CD4-positive, alpha-beta T cell treated with Interleukin-4 for 4 hours (primary cell): ENCODE measurements at regions not wholly inside any gene's neighbourhood (a gene's known extent, or its start where the extent isn't known, plus 50 kb on each side); places are given as distances from the start of the nearest gene placed in this dataset.

Source experiments
- DNase-seq: peaks from one replicate; pipeline ENCODE4 v3.0.0-alpha.2; 2020

DNA sequence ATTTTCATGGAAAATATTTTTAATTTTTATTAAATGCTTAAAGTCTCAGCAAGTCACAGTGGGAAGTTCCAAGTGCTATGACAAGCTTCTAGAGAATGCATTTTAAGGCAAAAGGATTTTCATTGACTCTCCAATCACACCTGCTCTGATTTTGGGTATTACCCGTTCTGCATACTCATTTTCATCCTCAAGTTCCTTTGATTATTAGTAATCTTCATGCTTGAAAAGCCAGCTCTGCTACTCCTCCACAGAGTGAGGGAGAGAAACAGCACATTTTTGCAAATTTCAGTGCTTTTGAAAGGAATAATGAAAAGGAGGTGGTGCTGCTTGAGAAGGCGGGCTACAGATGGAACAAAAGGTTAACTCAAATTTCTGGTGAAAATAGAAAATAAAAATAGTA, 450.7 kb downstream of the NSUN3 start:
- no peak for DNase-seq

DNA sequence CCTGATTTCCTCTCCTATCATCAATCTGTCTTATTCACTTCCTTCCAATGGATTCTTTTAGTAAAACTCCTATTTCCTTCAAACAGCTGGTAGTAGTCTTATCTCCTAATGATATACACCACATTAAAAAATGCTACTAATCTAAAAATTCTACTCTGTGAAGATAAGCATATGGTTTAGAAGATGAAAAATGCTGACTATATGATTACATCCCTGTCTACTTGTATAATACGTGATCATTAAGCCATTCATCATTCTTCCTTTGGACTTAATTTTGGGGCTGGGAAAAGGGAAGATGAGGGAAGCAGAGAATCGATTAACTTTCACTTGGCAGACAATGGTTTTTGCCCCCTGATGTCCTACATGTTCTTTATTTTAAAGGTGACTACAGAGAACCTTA, 453.1 kb downstream of the NSUN3 start:
- DNase-seq = no peak

DNA sequence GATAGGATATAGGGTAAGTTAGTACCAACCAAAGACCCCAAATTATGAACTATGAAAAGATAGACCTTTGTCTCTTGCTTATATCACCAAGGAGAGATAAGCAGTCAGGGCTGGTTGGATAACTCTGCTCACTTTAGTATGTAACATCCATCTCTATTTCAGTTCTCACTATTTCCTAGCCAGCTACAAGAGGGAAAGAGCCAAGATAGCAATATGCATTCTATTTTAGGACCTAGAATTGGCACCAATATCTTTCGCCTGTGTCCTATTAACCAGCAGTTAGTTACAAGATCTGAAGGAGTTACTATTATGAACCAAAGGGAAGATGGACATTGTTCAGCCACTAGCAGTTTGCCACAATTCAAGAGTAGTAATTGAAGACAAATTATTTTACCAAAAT, 457.5 kb downstream of the NSUN3 start:
- no peak for DNase-seq

DNA sequence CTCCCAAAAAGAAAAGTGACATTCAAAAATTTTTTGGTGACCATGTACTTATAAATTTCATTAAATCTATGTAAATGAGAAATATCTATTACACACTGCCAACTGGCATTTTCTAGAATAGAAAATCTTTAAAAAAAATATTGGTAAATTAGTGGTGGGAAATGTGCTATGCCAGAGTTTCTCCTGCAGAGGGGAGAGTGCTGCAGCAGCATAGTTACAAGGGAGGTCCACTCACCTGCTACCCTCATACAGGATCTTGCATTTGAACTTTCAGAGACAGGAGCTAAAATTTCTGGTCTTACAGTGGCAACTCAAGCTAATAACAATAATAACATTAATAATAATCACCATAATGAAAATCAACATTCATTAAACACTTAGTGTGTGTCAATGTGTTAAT, 459.6 kb downstream of the NSUN3 start:
- no peak for DNase-seq

DNA sequence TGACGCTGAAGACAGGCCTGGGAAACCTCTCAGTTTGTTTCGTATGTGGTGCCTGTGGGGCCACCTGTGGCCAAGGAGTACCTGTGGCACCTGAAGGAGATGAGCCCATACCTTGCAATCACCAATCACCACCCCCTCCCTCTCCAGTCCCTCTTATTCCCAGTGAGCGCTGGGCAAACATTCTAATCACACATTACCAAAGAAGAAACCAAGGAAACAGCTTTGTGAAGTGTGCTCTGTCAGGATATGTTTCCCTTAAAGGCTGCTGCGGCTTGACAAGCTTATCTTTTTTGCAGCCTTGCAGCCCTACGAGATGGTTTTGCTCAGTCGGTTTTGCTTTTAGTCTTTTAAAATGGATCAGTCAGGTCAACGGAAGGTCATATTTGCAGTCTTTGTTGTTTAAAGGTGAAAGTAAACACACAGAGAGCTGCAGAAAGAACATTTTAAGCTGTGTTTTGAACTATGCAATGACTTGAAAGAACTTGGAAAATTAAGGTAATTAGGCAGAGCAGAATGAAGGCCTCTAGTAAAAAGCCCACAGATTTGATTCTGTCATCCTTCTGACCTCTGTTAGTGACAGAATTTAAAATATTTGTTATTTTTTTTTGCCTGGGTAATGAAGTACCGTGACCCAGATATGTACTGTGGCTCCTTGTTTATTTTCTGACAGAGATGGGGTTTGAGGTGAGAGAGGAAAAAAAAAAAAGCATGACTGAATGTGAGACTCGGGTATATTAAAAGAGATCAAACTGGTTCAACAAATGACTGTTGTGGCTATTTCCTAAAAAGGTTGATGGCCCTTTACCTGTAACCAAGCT, 461.4 kb downstream of the NSUN3 start:
- DNase-seq = no peak

DNA sequence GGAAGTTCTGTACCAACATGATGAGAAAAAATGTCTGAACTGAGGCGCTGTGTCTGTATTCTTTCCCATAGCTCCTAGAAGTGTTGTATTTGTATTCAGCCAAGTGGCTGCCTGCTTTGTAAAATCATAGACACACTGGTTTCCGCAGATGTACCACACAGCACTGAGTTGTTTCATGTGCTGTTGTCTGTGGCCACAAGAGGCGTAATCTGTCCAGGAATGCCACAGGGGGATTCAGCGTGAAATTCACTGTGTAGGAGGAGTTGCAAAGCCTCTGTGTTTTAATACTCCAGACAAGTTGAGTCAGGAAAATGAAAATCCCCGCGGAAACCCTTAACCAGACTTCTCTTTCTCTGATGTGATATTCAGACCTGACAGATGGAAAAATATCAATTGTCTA, 462.2 kb downstream of the NSUN3 start:
- DNase-seq = no peak

DNA sequence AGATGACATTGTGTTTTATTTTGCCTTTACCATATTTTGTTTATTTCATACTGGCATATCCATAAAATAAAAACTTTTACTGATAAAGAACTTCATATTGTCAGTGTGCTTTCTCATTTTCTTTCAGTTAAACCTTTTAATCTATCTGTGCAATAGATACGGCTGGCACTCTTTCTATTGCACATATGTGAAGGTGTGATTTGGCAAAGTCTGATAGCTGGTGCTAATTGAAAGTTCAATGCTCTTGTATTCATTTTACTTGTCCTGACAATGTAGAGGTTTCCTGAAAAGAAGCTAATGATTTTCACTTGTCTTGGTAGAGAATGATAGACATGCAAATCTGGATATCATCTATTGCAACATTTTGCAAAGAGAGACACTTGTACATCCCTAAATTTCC, 467.0 kb downstream of the NSUN3 start:
- DNase-seq = no peak

DNA sequence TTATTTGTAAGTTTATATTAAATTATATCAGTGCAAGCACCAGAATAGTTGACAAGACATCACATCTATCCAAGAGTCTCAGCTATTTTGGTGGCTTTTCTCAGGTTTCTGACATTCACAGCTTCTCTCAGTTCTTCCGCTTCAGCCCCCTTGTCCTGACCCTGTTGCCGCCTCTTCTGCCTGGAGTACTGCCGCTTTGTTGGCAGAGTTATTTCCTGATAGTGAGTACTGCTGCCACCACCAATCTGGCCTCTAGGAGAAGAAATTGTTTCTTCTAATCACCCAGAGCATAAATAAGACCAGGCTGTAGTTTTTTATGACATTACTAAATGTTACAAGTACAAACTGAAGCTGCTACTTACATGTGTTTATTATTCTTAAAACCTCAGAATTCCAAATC, 470.1 kb downstream of the NSUN3 start:
- DNase-seq = no peak

DNA sequence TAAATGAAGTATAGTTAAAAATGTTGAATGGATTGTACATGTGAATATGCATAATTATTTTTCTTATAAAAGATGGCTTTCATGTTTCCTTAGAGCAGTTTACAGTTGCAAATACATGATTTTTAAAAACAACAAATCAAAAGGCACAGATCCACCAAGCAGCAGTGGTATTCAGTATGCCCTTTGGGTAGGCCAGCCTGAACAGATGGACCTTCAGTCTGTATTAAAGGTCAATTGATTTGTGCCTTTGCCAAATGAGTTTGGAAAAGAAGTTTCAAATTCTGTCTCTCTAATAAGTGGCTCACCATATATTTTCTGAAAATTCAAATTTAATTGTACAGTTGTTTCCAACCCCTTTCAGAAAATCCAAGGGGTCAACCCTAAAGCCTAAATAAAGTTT, 477.1 kb downstream of the NSUN3 start:
- no peak for DNase-seq

DNA sequence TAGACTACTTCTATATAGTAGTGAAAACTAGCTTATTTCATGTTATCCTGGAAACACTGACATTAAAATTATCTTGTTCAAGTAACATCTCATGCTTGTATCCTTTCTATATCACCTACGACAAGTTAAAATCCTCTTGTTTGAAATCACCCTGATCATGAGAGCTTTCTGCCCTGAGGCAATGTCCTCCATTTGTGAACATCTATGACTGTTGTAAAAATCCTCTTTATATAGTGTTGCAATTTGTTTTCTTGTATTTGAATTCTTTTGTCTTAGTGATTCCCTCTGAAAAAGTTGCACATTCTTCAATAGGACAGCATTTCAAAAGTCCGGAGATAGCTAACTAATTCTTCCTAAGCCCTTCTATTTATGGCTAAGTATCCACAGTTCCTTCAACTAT, 480.3 kb downstream of the NSUN3 start:
- DNase-seq = no peak

DNA sequence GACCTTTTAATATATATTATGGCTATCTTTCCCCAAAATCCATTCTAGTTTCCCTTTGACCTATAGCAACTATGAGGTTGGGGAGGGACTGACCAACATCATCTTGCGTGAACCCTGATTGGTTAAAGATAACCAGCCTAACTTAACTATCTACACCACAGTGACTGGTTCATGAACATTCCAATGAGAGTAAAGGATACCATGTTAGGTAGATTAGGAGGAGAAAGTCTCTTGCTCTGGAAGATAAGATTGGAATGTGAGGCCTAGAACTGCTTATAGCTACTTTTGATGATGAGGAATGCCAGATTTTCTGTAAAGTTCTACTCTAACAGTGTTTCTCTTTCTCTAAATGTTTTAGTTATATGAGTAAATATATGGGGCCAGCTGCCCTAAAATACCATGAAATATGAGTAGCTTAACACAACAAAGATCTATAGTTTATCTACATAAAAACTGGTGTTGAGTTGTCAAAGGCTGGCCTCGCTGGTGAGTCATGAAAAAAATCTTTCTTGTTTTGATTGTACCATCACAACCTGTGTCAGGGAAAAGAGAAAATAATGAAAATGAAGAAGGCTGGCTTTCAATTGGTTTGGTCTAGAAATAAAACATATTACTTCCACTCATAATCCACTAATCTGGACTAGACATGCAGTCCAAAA, 481.4 kb downstream of the NSUN3 start:
- DNase-seq = no peak

DNA sequence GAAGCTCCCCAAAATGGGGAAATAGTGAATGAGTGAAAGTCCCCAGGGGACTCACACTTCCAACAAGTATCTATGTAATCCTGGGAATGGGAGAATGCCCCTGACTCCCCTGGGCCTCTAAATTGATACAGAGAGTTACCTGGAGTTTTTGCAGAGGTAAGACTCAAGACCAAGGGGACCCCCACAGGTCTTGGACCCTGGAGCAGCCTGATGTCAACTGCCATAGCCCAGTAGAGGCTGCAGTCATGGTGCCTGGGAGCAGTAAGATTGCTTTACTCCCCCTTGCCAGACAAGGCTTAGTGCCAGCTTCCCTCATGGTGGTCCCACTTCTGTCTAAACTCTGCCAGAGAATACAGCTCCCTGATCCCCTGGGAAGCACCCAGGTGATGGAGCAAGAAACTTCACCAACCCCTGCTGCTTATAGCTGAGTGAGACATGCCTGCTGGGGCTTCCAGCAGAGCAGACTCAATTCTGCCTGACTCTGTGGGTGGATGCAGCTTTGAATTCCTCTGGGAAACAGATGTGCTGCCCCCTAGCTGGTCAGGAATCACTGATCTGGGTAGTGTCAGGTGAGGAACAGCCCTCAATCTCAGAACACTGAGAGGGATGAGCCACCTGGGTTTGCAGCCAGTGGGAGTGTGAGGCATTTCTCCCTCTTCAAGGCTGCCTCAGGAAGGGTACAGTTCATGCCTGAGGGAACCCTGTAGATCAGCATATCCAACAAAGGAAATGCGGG, 485.9 kb downstream of the NSUN3 start:
- no peak for DNase-seq

DNA sequence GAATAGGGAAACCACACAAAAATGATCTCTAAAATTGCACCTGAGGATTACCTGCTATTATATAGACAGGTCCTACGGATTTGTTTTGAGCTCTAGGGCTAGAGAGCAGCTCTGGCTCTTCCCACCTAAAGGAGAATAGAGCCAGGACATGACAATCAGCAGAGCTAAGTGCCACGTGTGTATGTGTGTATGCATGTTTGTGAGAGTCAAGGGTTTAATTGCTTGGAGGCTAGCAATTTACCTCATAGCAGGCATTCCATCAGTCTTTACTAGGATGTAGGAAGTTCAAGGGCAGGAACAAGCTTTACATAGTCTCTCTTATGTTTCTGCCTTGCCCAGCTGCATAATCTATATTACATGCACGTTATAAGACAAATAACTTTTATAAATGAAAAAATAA, 498.2 kb downstream of the NSUN3 start:
- no peak for DNase-seq

DNA sequence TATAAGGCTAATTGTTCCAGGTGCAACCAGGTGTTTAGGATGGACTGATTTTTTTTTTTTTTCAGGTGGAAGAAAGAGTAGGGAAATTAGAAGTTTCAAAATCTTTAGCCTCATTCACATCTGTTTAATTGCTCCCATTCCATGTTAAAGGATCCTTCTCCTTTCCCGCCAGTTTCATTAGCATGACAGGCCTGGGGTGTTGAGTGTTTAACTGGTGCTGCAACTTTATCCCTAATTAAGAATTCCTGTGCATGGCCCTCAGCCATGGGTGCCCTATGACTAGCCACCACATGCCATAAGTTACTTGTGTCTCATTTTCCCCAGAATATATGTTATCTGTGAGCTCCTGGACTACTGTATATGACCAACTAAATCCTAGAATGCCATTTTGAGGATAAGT, 501.4 kb downstream of the NSUN3 start:
- no peak for DNase-seq

DNA sequence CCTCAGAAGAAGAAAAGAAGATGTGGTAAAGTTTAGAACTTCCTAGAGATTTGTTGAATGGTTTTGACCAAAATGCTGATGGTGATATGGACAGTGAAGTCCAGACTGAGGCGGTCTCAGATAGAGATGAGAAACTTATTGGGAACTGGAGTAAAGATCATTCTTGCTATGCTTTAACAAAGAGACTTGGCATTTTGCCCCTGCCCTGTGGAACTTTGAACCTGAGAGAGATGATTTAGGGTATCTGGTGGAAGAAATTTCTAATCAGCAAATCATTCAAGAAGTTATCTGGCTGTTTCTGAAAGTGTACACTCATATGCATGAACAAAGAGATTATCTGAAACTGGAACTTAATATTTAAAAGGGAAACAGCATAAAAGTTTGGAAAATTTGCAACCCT, 505.2 kb downstream of the NSUN3 start:
- DNase-seq = no peak

DNA sequence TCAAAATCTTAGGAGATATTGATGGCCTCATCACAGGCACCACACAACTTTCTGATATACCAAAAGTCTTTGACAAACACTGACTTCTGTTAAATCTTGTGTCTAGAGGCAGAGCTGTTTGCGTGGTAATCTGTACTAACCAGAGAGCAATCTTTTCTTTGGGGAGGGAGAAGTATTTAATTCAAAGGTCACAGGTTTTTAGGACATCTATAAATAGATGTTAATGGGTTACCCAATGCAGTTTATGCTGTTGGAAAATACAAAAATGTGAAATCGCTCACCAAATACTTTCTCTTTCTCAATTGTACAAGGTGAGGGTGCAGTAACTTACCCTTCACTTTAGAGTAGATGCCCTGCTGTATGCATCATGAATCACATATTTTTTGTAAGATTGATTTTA, 510.5 kb downstream of the NSUN3 start:
- DNase-seq = no peak

DNA sequence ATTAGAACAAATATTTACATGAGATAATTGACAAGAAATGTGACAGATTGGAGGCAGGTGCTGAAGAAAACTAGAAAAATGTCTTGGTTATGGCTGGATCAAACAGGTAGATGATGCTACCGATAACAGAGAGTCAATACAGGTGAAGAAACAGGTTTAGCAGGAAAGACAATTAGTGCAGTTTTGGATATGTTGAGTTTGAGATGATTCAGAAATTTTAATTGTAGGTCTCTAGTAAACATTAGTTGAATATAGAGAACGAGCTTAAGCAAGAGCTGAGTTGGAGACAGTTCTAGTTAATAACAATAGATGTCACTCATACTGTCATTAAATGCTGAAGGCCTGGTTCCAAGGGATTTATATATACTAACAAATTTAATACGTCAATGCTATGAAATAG, 524.4 kb downstream of the NSUN3 start:
- DNase-seq = no peak

DNA sequence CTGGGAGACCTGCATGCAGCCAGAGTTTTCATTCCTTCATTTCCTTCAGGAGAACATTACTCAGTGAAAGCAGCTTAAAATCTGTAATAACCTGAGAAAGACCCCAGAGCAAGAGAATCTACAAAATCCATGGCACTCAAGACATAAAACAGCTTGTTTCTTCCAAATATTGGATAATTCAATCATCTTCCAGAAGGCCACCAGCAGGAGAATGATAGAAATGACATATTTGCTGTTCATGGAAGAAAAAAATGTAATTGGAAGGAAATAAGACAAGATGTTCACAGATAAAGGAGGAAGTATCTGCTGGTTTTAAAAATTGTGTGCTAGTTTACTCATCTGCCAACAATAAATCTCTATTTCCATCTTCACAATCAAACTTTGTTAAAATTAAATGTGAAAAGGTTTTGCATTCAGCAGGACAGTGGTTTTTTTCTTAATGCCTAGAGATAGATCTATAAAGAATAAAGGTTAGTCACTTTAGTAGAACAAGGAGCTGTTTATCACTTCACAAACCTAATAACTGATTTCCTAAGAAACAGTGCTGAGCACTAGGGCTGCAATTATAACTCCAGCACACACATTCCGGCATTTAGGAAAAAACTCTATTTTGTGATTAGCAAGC, 530.8 kb downstream of the NSUN3 start:
- DNase-seq = no peak

DNA sequence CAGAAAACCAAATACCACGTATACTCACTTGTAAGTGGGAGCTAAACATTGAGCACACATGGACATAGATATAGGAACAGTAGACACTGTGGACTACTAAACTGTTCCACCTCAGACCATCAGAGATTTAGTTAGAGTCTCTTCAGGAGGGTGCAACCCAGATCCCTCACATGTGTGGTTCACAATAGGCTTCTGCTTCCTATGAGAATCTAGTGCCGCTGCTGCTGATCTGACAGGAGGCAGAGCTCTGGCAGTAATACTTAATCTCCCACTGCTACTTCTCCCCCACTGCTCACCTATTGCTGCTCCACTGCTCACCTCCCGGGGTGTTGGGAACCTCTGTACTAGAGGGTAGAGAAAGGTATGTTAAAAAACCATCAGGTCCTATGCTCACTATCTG, 533.3 kb downstream of the NSUN3 start:
- no peak for DNase-seq

DNA sequence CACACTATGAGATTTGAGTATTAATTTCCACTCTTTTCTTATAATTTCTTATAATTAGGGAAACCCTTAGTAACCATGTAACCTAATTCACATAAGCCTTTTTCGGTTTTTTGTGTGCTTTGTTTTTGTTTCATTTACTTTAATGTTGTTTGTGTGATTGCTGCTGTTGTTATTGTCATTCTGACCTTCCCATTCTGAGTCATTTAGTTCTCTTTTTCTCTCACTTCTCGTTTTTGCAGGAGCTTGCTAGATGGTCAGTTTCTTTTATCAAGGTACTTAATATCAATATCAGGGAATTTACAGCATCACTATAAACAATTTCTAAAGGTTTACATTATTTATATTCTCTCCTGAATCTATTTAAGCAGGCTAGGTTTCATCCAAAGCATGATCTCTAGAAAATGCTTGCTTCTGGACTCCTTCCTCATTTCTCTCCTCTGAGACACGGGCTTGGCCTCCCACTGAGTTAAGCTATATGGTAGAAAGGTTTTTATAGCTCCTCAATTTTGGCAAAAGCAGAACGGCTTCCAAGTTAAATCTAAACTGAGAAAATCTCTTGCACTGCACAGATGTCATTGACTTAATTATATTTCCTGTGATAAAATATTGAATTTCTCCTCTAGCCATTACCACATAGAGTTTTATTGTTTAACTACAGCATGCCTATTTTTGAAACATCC, 534.2 kb downstream of the NSUN3 start:
- DNase-seq = no peak

DNA sequence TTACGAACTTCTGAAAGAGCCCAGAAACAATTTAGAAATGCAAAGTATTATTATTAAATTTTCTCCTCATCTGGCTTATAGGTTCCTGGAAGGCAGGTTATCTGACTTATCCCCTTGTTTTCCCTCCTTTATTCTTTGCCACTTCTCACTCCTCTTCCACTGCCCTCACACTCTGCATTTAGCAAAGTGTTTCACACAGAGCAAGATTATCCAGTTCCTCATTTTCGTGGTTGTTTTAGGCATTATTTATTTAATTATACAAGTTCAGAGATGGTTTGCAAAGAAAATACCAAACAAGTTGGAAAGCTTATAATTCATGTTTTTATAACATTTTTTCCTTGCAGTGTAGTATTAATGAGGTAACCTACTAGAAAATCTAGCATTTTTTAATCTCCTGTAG, 544.9 kb downstream of the NSUN3 start:
- no peak for DNase-seq

DNA sequence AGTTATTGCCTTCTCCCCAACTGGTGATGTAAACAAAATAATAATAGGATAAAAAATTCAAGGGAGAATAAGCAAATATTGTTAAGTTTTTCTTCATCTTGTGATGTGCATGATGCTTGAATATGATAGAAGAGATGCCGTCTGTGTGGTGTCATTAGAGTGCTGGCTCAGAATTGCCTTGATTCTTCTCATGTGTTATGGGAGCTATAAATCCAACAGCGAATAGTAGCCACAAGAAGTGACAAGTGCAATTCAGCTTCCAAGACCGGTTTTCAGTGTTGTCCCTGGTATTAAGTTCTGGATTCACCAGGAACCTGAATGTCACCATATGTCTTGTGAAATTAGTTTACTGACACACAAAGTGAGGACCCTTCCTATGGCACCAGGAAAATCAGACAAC, 547.0 kb downstream of the NSUN3 start:
- DNase-seq = no peak

DNA sequence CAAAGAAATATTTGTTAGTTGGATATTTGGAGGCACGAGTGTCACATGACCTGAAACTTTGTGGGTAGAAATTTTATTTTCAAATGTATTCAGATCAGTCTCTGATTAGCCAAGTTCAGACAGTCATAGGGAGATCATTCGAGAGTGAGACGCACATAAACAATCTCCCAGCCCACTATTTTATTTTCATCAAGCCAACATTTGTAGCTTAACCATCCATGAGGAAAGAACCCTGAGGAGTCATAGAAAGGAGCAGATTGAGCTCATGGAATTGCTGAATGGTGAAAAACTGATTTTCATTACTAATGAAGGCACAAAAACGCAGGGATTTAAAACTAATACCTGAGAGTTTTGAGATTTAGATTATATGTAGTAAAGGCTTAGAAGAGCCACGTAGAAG, 548.7 kb downstream of the NSUN3 start:
- no peak for DNase-seq
